ENCODE measurements at regions not wholly inside any gene's neighbourhood (a gene's known extent, or its start where the extent isn't known, plus 50 kb on each side); places are given as distances from the start of the nearest gene placed in this dataset.

- Histone ChIP-seq H3K4me2 (ENCODE audit: insufficient read depth, insufficient read length, low read length) (no peak overlapping the region), H4K8ac (replicated peaks; ENCODE audit: insufficient read length, low read depth, low read length) (no peak overlapping the region), H3K9me3 (ENCODE audit: control insufficient read depth, low read depth, low read length) (no peaks in the 10 kb centered on the region), H2AK5ac (ENCODE audit: insufficient read length, low read length) (no peak overlapping the region), H3K23ac (ENCODE audit: insufficient read length, low read depth, low read length) (no peak overlapping the region), H3K4ac (ENCODE audit: low read depth, low read length) (no peak overlapping the region), H2BK20ac (ENCODE audit: low read depth, low read length, poor library complexity, severe bottlenecking) (no peak overlapping the region), H3K14ac (ENCODE audit: insufficient read depth, low read length) (no peak overlapping the region), H4K5ac (ENCODE audit: insufficient read length, low read depth, low read length) (no peak overlapping the region), H4K91ac (ENCODE audit: insufficient read length, low read depth, low read length) (no peak overlapping the region), H3K18ac (ENCODE audit: insufficient read length, low read depth, low read length) (no peak overlapping the region), H3T11ph (ENCODE audit: low read length) (no peak overlapping the region), H3K27me3 (ENCODE audit: insufficient read depth, low read length) (no peaks in the 10 kb centered on the region), H2BK120ac (ENCODE audit: low read depth, low read length, poor library complexity, severe bottlenecking) (no peak overlapping the region), H3K4me1 (ENCODE audit: insufficient read depth, low read length) (peaks cover 6% of the 10 kb centered on the region; the same call in 1 of the 2 replicates), H2BK5ac (ENCODE audit: insufficient read length, low read length) (no peak overlapping the region), H3K56ac (ENCODE audit: insufficient read length, low read depth, low read length) (no peak overlapping the region), H3K79me2 (ENCODE audit: insufficient read depth, low read length) (no peaks in the 10 kb centered on the region), H3K9ac (ENCODE audit: extremely low read depth, insufficient read length, low read length) (no peak overlapping the region), H3K23me2 (ENCODE audit: insufficient read length, low read depth, low read length, poor library complexity, severe bottlenecking) (no peaks in the 10 kb centered on the region), H4K20me1 (ENCODE audit: control insufficient read depth, insufficient read depth, insufficient read length) (no peaks in the 10 kb centered on the region), H3K27ac (ENCODE audit: insufficient read length, low read depth, low read length) (no peak overlapping the region), H2BK15ac (ENCODE audit: low read depth, low read length) (no peak overlapping the region), H2AFZ (ENCODE audit: low read length) (no peak overlapping the region), H3K79me1 (ENCODE audit: insufficient read depth, low read depth, low read length, poor library complexity, severe bottlenecking) (no peaks in the 10 kb centered on the region), H2BK12ac (ENCODE audit: insufficient read length, low read depth, low read length) (no peak overlapping the region)
- H3K27me3 Mint-ChIP-seq (ENCODE audit: low read depth), result peaks cover 1% of the 10 kb centered on the region; the same call in 1 of the 2 replicates
- no CpG with 5 or more reads among the region's 3 CpGs for WGBS (ENCODE audit: extremely low coverage, insufficient read length, low lambda C conversion rate)
- no peak overlapping the region for H3K27ac Mint-ChIP-seq
- H3K4me3 Mint-ChIP-seq, result no peak overlapping the region
- H3K36me3 Mint-ChIP-seq (ENCODE audit: insufficient read depth in 1 of 3, low read depth in 3 of 3), result no peaks in the 10 kb centered on the region
- no peak for TF ChIP-seq CTCF (conservative IDR thresholded peaks at IDR 0.05)
- DNase-seq, result no peak
- no peaks in the 10 kb centered on the region for H3K9me3 Mint-ChIP-seq
- peaks cover 19 to 20% of the 10 kb centered on the region in 2 experiments for H3K4me1 Mint-ChIP-seq
Measured at GRCh38 chr13:24064371-24064770, 96.1 kb upstream of the SPATA13 start.
